SK-N-SH treated with all-trans-retinoic acid at 6 μM for 48 hours (cell line): ENCODE measurements at regions not wholly inside any gene's neighbourhood (a gene's known extent, or its start where the extent isn't known, plus 50 kb on each side); places are given as distances from the start of the nearest gene placed in this dataset.

Experiments used
- CREB5 ChIP-seq: fragments of 250-450 bp; sonication (Bioruptor Pico); IDR thresholded peaks from 2 replicates; pipeline ENCODE4 v1.5.1; 2020; ENCODE audit warnings: low read depth, mild to moderate bottlenecking, moderate library complexity
- PATZ1 ChIP-seq: fragments of 250-450 bp; sonication (Bioruptor Pico); IDR thresholded peaks from 2 replicates; pipeline ENCODE4 v1.8.0; 2020; ENCODE audit warnings: mild to moderate bottlenecking, moderate library complexity, borderline replicate concordance
- PPARA ChIP-seq: fragments of 250-450 bp; sonication (Bioruptor Pico); IDR thresholded peaks from 2 replicates; pipeline ENCODE4 v1.5.0; 2020; ENCODE audit warnings: mild to moderate bottlenecking, borderline replicate concordance
- RARB ChIP-seq: fragments of 250-450 bp; sonication (Bioruptor Pico); IDR thresholded peaks from 2 replicates; pipeline ENCODE4 v1.8.0; 2021; ENCODE audit warnings: mild to moderate bottlenecking, moderate library complexity
- SNAI2 ChIP-seq: fragments of 250-450 bp; sonication (Bioruptor Pico); IDR thresholded peaks from 2 replicates; pipeline ENCODE4 v1.5.0; 2020; ENCODE audit warnings: mild to moderate bottlenecking, moderate library complexity
- TOX ChIP-seq: fragments of 250-450 bp; sonication (Bioruptor Pico); IDR thresholded peaks from 2 replicates; pipeline ENCODE4 v1.8.0; 2021; ENCODE audit warnings: mild to moderate bottlenecking, moderate library complexity, borderline replicate concordance
- ZC3H10 ChIP-seq: fragments of 250-450 bp; sonication (Bioruptor Pico); IDR thresholded peaks from 2 replicates; pipeline ENCODE4 v1.5.1; 2021; ENCODE audit warnings: mild to moderate bottlenecking, moderate library complexity
- ZFP3 ChIP-seq: fragments of 250-450 bp; sonication (Bioruptor Pico); IDR thresholded peaks from 2 replicates; pipeline ENCODE4 v1.5.0; 2020; ENCODE audit warnings: mild to moderate bottlenecking, moderate library complexity
- ZFP30 ChIP-seq: fragments of 450-650 bp; formaldehyde crosslinking; IDR thresholded peaks from 2 replicates; pipeline ENCODE4 v1.5.0; 2022; ENCODE audit warnings: mild to moderate bottlenecking, moderate library complexity
- ZNF8 ChIP-seq: fragments of 450-650 bp; formaldehyde crosslinking; IDR thresholded peaks from 2 replicates; pipeline ENCODE4 v1.5.0; 2020; ENCODE audit warnings: mild to moderate bottlenecking, moderate library complexity

GRCh38 chr2:122203523-122203922 is 448.1 kb downstream of the TSN start:
- TF ChIP-seq CREB5 (CRISPR knock-in tag): no peak
- no peak for TF ChIP-seq TOX
- TF ChIP-seq PATZ1 (CRISPR knock-in tag): no peak
- TF ChIP-seq PPARA (CRISPR knock-in tag): no peak
- TF ChIP-seq RARB: no peak
- no peak for TF ChIP-seq ZFP30 (CRISPR knock-in tag)
- no peak for TF ChIP-seq ZFP3 (CRISPR knock-in tag)
- TF ChIP-seq ZC3H10: no peak
- no peak for TF ChIP-seq ZNF8
- TF ChIP-seq SNAI2 (CRISPR knock-in tag): no peak
